Activated CD4-positive, CD25-positive, alpha-beta regulatory T cell treated with anti-CD3 and anti-CD28 coated beads, Interleukin-2, amount 50 U/mL, for 24 hours (primary cell): ENCODE measurements at regions not wholly inside any gene's neighbourhood (a gene's known extent, or its start where the extent isn't known, plus 50 kb on each side); places are given as distances from the start of the nearest gene placed in this dataset.

Experiments
- ATAC-seq, 2 donors: fragments of 150-1000 bp; cut with Tn5 transposase; one replicate each; pipeline ENCODE4 v1.10.0; 2021; ENCODE audit warnings: mild to moderate bottlenecking in 1 of 2, moderate library complexity in 1 of 2

- ATAC-seq: no peak
Observed at GRCh38 chr5:103849934-103850333, 287.3 kb upstream of the NUDT12 start.

DNA sequence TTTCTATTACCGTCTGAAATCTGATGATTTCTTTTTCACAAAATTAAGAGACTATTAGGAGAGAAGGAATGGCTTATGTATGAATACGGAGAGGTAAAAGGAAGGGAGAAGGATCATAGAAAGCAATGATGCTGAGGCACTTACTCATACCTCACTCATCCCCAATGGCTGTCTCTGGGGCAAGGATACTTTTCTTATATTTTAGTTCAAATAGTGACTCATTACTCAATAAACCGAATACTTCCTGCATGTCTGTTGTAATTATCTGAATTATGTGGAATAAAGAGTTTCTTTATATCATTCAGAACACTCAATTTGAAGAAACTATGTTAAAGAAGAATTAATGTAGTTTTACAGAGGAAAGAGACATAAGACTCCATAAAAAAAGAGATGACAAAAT is 284.5 kb upstream of the NUDT12 start:
- no peak for ATAC-seq

DNA sequence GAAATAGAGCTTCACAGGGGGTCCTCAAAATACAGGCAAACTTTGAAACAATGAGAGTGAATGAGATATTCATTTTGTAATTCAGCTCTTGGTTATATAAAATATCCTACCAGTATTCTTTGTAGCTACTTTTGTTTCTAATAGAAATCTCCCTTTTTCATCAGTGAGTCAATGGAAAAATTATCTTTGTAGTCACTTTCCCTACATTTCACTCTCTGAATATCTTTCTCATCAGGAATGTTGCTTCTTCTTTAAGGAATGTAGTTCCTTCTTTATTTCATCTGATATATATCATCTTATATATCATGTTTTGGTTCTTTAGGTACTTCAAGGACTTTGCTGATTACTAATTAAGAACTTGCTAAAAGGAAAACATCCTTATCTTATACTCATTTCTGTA is 280.3 kb upstream of the NUDT12 start:
- no peak for ATAC-seq

DNA sequence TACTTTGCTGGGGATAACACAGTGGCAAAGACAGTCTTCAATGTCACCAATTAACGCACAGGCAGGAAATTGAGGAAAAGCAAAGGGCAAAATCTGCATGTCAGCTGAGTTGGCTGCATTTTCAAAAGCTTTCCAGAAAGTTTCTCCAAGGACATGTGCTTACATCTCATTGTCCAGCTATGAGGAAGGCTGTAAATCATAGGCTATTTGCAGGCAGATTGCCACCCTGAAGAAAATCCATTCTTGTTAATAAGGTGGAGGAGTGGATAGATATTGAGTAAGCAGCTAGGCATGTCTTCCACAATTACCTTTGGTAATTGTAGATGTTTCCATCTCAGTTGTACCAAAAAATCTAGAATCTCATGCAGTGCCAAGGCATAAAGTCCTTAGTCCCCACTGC is 278.0 kb upstream of the NUDT12 start:
- ATAC-seq: no peak

- ATAC-seq: no peak
Observed at GRCh38 chr5:103834216-103834615, 271.6 kb upstream of the NUDT12 start.

DNA sequence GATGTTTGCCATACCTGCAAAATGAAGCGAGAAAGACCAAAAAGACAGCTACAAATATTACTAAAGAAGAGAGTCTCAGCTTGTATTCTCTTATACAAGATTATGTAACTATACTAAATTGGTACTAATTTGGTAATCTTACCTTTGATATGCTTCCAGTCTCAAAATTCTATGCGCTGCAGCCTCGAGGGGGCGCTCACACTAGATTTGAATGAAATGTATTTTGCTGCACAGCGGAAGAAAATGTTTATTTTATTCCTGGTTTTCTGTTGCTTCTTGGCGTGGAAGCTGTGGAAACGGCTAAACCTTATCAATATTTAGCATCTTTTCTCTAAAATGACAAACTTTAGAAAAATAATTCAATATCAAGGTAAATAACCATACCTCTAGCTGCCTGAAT is 267.0 kb upstream of the NUDT12 start:
- no peak for ATAC-seq

DNA sequence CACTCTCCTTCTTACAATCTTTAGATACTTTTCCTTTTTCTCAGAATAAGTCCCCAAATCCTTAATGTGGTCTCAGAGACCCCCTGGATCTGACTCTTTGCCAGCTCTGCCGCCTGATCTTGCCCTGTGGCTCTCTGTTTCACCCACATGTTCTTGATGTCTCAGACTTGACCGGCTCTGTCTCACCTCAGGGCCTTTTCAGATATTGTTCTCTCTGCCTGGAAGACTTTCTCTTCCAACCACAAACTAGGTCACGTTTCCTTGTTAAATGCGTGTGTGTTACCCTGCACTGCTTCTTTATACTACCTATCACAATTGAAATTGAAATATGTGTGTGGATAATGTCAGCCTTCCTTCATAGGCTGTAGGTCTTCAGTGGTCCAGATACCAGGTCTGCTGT is 265.4 kb upstream of the NUDT12 start:
- ATAC-seq: no peak

DNA sequence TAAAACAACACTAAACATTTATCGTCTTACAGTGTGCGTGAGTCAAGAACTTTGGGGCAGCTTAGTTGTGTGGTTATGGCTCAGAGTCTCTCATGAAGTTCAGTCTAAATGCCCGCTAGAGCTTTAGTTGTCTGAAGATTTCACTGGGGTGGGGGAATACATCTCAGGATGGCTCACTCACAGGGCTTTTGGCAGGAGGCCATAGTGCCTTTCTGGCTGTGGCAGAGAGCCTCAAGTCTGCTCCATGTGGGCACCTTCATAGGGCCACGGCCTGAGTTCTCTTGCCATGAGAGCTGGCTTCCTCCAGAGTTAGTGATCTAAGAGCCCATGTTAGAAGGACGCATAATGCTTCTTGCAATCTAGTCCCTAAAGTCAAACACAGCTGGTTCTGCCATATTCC is 258.8 kb upstream of the NUDT12 start:
- no peak for ATAC-seq

DNA sequence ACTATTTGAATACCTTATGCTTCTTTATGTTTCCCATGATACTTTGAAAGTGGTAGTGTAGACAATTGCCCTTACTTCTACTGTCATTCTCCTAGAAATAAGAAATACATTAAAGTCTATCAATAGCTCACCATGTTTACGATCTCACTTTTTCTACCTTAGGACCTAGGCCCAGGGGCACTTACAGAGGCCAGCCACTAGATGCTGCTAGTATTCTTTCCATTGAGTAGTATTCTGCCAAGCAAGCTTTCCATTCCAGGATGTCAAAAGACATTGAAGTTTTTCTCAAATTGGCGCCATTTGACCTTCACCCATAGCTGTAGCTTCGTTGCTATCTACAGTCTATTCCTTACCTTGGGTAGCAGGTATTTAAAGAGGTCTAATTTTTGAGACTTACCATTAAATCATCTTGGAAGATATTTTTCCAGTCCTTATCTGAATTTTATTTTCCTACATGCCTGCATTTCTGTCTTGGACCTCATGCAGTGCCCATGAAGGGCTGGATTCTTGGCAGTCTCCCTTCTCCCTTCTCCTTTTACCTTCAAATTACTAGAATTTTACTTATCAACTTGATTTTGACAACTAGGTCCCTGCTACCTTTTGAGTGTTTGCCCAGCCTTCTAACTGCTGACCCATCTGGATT is 246.0 kb upstream of the NUDT12 start:
- no peak for ATAC-seq

- no peak for ATAC-seq
Observed at GRCh38 chr5:103804711-103805110, 242.1 kb upstream of the NUDT12 start.

GRCh38 chr5:103801681-103802080 is 239.1 kb upstream of the NUDT12 start:
- ATAC-seq: no peak

GRCh38 chr5:103800741-103801495 is 238.3 kb upstream of the NUDT12 start:
- no peak for ATAC-seq

GRCh38 chr5:103793595-103794182 is 231.1 kb upstream of the NUDT12 start:
- no peak for ATAC-seq

DNA sequence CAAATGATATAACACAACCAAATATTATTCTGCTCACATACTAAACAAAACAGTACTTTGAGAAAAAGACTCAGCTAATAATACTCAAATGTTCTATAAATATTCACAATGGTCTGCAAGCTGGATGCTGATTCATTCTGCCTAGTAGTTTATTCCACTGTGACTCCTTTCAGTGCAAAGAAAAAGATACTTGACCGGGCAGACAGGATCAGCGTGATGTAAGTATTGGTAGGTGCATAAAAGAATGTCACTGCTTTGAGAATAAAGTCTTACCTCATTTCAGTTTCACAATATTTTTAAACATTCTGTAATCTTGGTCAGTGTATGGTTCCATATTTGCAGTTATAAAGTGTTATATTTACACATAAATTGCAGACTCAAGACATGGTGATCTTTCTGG is 223.0 kb upstream of the NUDT12 start:
- no peak for ATAC-seq

- no peak for ATAC-seq
Observed at GRCh38 chr5:103783669-103784068, 221.1 kb upstream of the NUDT12 start.

DNA sequence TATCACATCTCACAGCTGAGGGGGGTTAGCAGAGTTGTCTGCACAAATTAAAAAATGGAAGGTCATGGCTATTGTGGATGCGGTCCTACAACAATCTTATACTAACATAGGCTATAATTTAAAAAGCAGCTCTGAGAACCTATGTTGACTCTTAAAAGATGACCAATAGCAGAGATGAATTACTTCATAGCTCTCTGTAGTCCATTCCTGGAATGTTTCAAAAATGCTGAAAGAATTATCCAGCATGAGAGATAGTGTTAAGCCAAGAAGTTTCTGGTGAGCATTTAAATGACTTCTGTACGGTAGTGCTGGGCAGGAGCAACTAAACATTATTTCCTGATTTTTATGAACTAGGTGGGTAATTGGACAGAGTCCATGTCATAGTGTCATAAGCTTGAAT is 218.2 kb upstream of the NUDT12 start:
- ATAC-seq: no peak

GRCh38 chr5:103774721-103775120 is 212.1 kb upstream of the NUDT12 start:
- ATAC-seq: no peak

GRCh38 chr5:103772248-103772647 is 209.7 kb upstream of the NUDT12 start:
- ATAC-seq: no peak

GRCh38 chr5:103764403-103764802 is 201.8 kb upstream of the NUDT12 start:
- ATAC-seq: no peak

- ATAC-seq: no peak
Observed at GRCh38 chr5:103758996-103759395, 196.4 kb upstream of the NUDT12 start.

GRCh38 chr5:103755974-103756373 is 193.4 kb upstream of the NUDT12 start:
- no peak for ATAC-seq

DNA sequence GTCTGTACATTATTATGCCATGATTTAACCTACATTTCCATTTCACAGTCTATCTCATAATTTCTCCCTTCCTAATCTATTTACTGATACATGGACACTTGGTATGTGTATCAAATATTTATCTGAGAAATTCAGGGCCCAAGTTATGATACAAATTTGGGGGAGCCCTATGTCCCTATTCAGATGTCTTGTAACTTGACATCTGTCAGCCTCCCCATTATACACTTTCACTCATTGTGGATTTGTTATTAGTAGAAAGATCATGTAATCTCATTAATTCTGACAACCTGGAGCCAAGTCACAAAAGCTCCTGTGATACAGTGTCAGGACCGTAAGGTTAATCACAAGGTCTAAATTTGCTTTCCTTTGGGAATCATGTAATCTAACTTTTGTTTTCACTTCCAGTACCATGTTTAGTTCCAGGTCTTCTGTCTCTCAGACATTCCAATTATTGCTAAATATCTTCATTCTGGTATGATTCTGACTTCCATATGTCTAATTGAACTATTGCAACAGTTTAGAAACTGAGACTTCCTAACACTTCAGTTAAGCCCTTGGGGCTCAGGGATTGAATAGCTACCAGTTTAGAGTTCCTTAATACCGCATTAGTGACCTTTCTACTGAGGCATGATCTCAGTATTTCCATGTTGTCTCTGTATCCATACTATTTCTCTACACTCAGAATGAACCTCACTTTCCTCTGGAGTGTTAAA is 182.9 kb upstream of the NUDT12 start:
- ATAC-seq: no peak

DNA sequence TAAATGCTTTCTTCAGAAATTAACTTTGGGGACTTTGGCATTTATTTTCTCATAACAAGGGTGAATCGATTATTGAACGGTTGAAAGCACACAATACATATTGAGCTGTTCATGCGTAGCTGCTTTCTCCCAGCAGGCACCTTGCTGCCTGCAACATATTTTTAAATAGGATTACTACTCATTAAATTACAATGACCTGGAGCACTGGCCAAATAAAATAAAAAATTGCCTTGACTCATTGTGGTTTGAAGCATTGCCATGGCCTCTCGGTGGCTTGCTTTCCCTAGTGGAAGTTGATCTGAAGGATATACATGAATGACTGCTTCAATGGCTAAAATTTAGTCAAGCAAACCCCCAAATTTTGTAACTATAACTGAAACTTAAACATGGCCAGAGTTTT is 181.6 kb upstream of the NUDT12 start:
- ATAC-seq: no peak

DNA sequence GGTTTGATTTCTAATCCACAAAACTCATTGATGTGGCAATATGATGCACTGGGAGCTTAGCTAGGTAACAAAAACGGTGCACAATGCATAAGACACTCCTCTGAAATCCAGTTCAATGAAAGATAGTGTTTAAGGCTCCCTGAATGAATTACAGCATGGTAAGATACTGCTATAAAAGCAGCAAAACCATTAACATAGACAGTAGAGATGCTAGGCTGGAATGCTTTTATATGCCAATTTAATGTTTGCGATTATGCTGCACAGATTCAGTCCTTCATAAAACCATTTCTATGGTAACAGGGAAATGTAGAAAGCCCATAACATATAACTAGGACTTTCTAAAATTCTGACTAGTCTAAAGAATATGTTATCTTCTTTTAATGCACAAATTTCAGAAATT is 180.8 kb upstream of the NUDT12 start:
- ATAC-seq: no peak
